Esophagus muscularis mucosa (tissue), 4 donors: ENCODE measurements at regions not wholly inside any gene's neighbourhood (a gene's known extent, or its start where the extent isn't known, plus 50 kb on each side); places are given as distances from the start of the nearest gene placed in this dataset.

Experiments used
- DNase-seq: peaks from one replicate; pipeline ENCODE4 v3.0.0-alpha.2; 2017; ENCODE audit errors: extremely low spot score
- H3K27ac ChIP-seq, 4 donors: fragments of 200-600 bp; sonication (generic); replicated peaks in 1 of 4; 1 replicate in 3 of 4; 2 replicates in 1 of 4; pipeline ENCODE4 v1.5.1; 2016 to 2019; ENCODE audit warnings: mild to moderate bottlenecking in 1 of 4
- H3K27me3 ChIP-seq, 4 donors: fragments of 200-600 bp; sonication (generic); one replicate each; pipeline versions ENCODE4 v1.5.1 to v1.6.0; 2016 to 2019
- H3K36me3 ChIP-seq, 4 donors: fragments of 200-600 bp; sonication (generic); one replicate each; pipeline ENCODE4 v1.5.1; 2016 to 2019
- H3K4me1 ChIP-seq, 4 donors: fragments of 200-600 bp; sonication (generic); one replicate each; pipeline ENCODE4 v1.5.1; 2016 to 2019
- H3K4me3 ChIP-seq, 4 donors: fragments of 200-600 bp; sonication (generic); 1 replicate in 2 of 4; 2 replicates in 2 of 4; pipeline ENCODE4 v1.5.1; 2016 to 2019; ENCODE audit warnings: mild to moderate bottlenecking in 4 of 4, moderate library complexity in 1 of 4
- H3K9me3 ChIP-seq, 4 donors: fragments of 200-600 bp; sonication (generic); 1 replicate in 3 of 4; 2 replicates in 1 of 4; pipeline ENCODE4 v1.5.1; 2016 to 2019
- CTCF ChIP-seq, 3 experiments: fragments of 200-600 bp in 2 of 3; fragments of 450-650 bp in 1 of 3; sonication (generic) in 2 of 3; IDR thresholded peaks; one replicate each; pipeline ENCODE4 v1.5.1; 2017 to 2019; ENCODE audit warnings: antibody characterized with exemption in 3 of 3, mild to moderate bottlenecking in 2 of 3, moderate library complexity in 1 of 3
- EP300 ChIP-seq: sonication (generic); formaldehyde crosslinking; IDR thresholded peaks from one replicate; pipeline ENCODE4 v1.6.1; 2017; ENCODE audit warnings: antibody characterized with exemption
- POLR2A ChIP-seq: fragments of 450-650 bp; IDR thresholded peaks from one replicate; pipeline ENCODE4 v1.6.1; 2017; ENCODE audit warnings: antibody characterized with exemption, moderate library complexity, mild to moderate bottlenecking, low read depth
- POLR2AphosphoS5 ChIP-seq, 2 donors: sonication (generic); formaldehyde crosslinking; IDR thresholded peaks; one replicate each; pipeline ENCODE4 v1.6.1; 2017; ENCODE audit warnings: antibody characterized with exemption in 2 of 2
- WGBS: methylation state at CpG from one replicate; pipeline ENCODE4 v1.1.5; 2018; 5-methylcytosine and 5-hydroxymethylcytosine counted together
- intact Hi-C: fragments of 100-400 bp; cut with DNase I; formaldehyde crosslinking; loops from one replicate; pipeline ENCODE4 v1.15.1; 2023

GRCh38 chr7:28362182-28362581 is 50.1 kb upstream of the CREB5 start:
- 88% methylated on average over 1 of the region's 1 CpG for WGBS
- H3K27me3 ChIP-seq: no peaks in the 10 kb centered on the region
- H3K36me3 ChIP-seq: no peaks in the 10 kb centered on the region
- H3K27ac ChIP-seq: no peak overlapping the region
- H3K4me3 ChIP-seq: no peak overlapping the region
- H3K4me1 ChIP-seq: no peaks in the 10 kb centered on the region
- no peak for DNase-seq
- TF ChIP-seq POLR2AphosphoS5 (IDR thresholded peaks at IDR 0.05) (no peak), POLR2A (no peak), EP300 (no peak), CTCF (IDR thresholded peaks at IDR 0.05) (no peak)
- H3K9me3 ChIP-seq: no peaks in the 10 kb centered on the region
- intact Hi-C loops: no loop called here
